ENCODE measurements at regions not wholly inside any gene's neighbourhood (a gene's known extent, or its start where the extent isn't known, plus 50 kb on each side); places are given as distances from the start of the nearest gene placed in this dataset.

GRCh38 chr4:23291139-23291538 lies 598.4 kb downstream of the GBA3 start:
- no peaks in the 10 kb centered on the region for H3K36me3 Mint-ChIP-seq

GRCh38 chr4:23290656-23291055 lies 597.9 kb downstream of the GBA3 start:
- ChIA-PET POLR2A (interaction anchor here (0.6 kb wide), 2 partner anchors 526 to 586 kb away, joined by 8 to 18 read pairs; no protein-coding TSS in a partner anchor), CTCF (no interaction called here)
- no peak overlapping the region for H3K4me3 Mint-ChIP-seq
- no peak overlapping the region for H3K27ac Mint-ChIP-seq
- no peaks in the 10 kb centered on the region for H3K27me3 Mint-ChIP-seq
- WGBS (ENCODE audit: insufficient coverage), result 87% methylated on average over 3 of the region's 3 CpGs
- peaks cover 0 to 3% (median 2%) of the 10 kb centered on the region in 3 donors for H3K9me3 Mint-ChIP-seq
- peaks cover 3 to 4% of the 10 kb centered on the region in 2 experiments for H3K4me1 ChIP-seq (ENCODE audit: control insufficient read depth in 1 of 2, extremely low read depth in 1 of 2, insufficient read depth in 2 of 2, low read length in 2 of 2)
- DNase-seq (no peak), ATAC-seq (replicated peaks in 1 of 4) (no peak)
- no peak overlapping the region for H3K27ac ChIP-seq (ENCODE audit: low read length)
- no peaks in the 10 kb centered on the region for H3K27me3 ChIP-seq (replicated peaks in 1 of 2; ENCODE audit: control insufficient read depth in 2 of 2, extremely low read depth in 1 of 2, insufficient read depth in 2 of 2, low read length in 1 of 2)
- H3K4me3 ChIP-seq (ENCODE audit: control insufficient read depth in 1 of 2, extremely low read depth in 1 of 2, low read length in 1 of 2), result no peak overlapping the region
- H3K36me3 Mint-ChIP-seq, result no peaks in the 10 kb centered on the region
- H3K4me1 Mint-ChIP-seq, result peaks cover 7 to 15% (median 8%) of the 10 kb centered on the region in 3 donors
- no peaks in the 10 kb centered on the region for H3K36me3 ChIP-seq (ENCODE audit: control insufficient read depth in 2 of 2, extremely low read depth in 1 of 2, insufficient read depth in 1 of 2, low read length in 1 of 2)
- no peaks in the 10 kb centered on the region for H3K9me3 ChIP-seq

More at GRCh38 chr4:23291139-23291538, 598.4 kb downstream of the GBA3 start:
- Histone ChIP-seq H3K27ac (ENCODE audit: low read length) (no peak overlapping the region), H3K36me3 (ENCODE audit: control insufficient read depth in 2 of 2, extremely low read depth in 1 of 2, insufficient read depth in 1 of 2, low read length in 1 of 2) (no peaks in the 10 kb centered on the region), H3K9me3 (no peaks in the 10 kb centered on the region), H3K4me3 (ENCODE audit: control insufficient read depth in 1 of 2, extremely low read depth in 1 of 2, low read length in 1 of 2) (no peak overlapping the region), H3K4me1 (ENCODE audit: control insufficient read depth in 1 of 2, extremely low read depth in 1 of 2, insufficient read depth in 2 of 2, low read length in 2 of 2) (peaks cover 3 to 4% of the 10 kb centered on the region in 2 experiments), H3K27me3 (replicated peaks in 1 of 2; ENCODE audit: control insufficient read depth in 2 of 2, extremely low read depth in 1 of 2, insufficient read depth in 2 of 2, low read length in 1 of 2) (no peaks in the 10 kb centered on the region)
- ChIA-PET CTCF (no interaction called here), POLR2A (no interaction called here)
- 100% methylated on average over 1 of the region's 2 CpGs for WGBS (ENCODE audit: insufficient coverage)
- DNase-seq (no peak), ATAC-seq (replicated peaks in 1 of 4) (no peak)
- H3K27me3 Mint-ChIP-seq, result no peaks in the 10 kb centered on the region
- no peak overlapping the region for H3K4me3 Mint-ChIP-seq
- peaks cover 0 to 3% (median 2%) of the 10 kb centered on the region in 3 donors for H3K9me3 Mint-ChIP-seq
- peaks cover 7 to 15% (median 8%) of the 10 kb centered on the region in 3 donors for H3K4me1 Mint-ChIP-seq
- no peak overlapping the region for H3K27ac Mint-ChIP-seq

- H3K4me1 ChIP-seq (ENCODE audit: control insufficient read depth in 1 of 2, extremely low read depth in 1 of 2, insufficient read depth in 2 of 2, low read length in 2 of 2), result no peaks in the 10 kb centered on the region
- CTCF ChIA-PET, result no interaction called here
- no peaks in the 10 kb centered on the region for H3K27me3 ChIP-seq (replicated peaks in 1 of 2; ENCODE audit: control insufficient read depth in 2 of 2, extremely low read depth in 1 of 2, insufficient read depth in 2 of 2, low read length in 1 of 2)
- no peaks in the 10 kb centered on the region for H3K36me3 ChIP-seq (ENCODE audit: control insufficient read depth in 2 of 2, extremely low read depth in 1 of 2, insufficient read depth in 1 of 2, low read length in 1 of 2)
- Mint-ChIP-seq H3K4me1 (no peaks in the 10 kb centered on the region), H3K9me3 (peaks cover 0 to 4% (median 0%) of the 10 kb centered on the region in 3 donors), H3K36me3 (no peaks in the 10 kb centered on the region), H3K27ac (no peak overlapping the region), H3K4me3 (no peak overlapping the region), H3K27me3 (no peaks in the 10 kb centered on the region)
- no peak overlapping the region for H3K4me3 ChIP-seq (ENCODE audit: control insufficient read depth in 1 of 2, extremely low read depth in 1 of 2, low read length in 1 of 2)
- no peaks in the 10 kb centered on the region for H3K9me3 ChIP-seq
- ATAC-seq (replicated peaks in 1 of 4) (no peak), DNase-seq (no peak)
- POLR2A ChIA-PET, result no interaction called here
- no peak overlapping the region for H3K27ac ChIP-seq (ENCODE audit: low read length)
- WGBS (ENCODE audit: insufficient coverage), result no CpG with 5 or more reads among the region's 3 CpGs
Observed at GRCh38 chr4:23279377-23279986, 586.7 kb downstream of the GBA3 start.

GRCh38 chr4:23278845-23279244 lies 586.1 kb downstream of the GBA3 start:
- Histone ChIP-seq H3K27ac (ENCODE audit: low read length) (no peak overlapping the region), H3K27me3 (replicated peaks in 1 of 2; ENCODE audit: control insufficient read depth in 2 of 2, extremely low read depth in 1 of 2, insufficient read depth in 2 of 2, low read length in 1 of 2) (no peaks in the 10 kb centered on the region), H3K4me3 (ENCODE audit: control insufficient read depth in 1 of 2, extremely low read depth in 1 of 2, low read length in 1 of 2) (no peak overlapping the region), H3K36me3 (ENCODE audit: control insufficient read depth in 2 of 2, extremely low read depth in 1 of 2, insufficient read depth in 1 of 2, low read length in 1 of 2) (no peaks in the 10 kb centered on the region), H3K9me3 (no peaks in the 10 kb centered on the region), H3K4me1 (ENCODE audit: control insufficient read depth in 1 of 2, extremely low read depth in 1 of 2, insufficient read depth in 2 of 2, low read length in 2 of 2) (no peaks in the 10 kb centered on the region)
- Mint-ChIP-seq H3K36me3 (no peaks in the 10 kb centered on the region), H3K27ac (no peak overlapping the region), H3K4me1 (no peaks in the 10 kb centered on the region), H3K4me3 (no peak overlapping the region), H3K27me3 (no peaks in the 10 kb centered on the region), H3K9me3 (peaks cover 0 to 4% (median 0%) of the 10 kb centered on the region in 3 donors)
- CTCF ChIA-PET, result no interaction called here
- POLR2A ChIA-PET, result no interaction called here
- WGBS (ENCODE audit: insufficient coverage), result no CpG with 5 or more reads among the region's 2 CpGs
- DNase-seq (no peak), ATAC-seq (replicated peaks in 1 of 4) (no peak)

- Mint-ChIP-seq H3K4me1 (no peaks in the 10 kb centered on the region), H3K36me3 (no peaks in the 10 kb centered on the region), H3K27me3 (no peaks in the 10 kb centered on the region), H3K4me3 (no peak overlapping the region), H3K27ac (no peak overlapping the region), H3K9me3 (peaks cover 0 to 4% (median 0%) of the 10 kb centered on the region in 3 donors)
- ChIA-PET CTCF (no interaction called here), POLR2A (no interaction called here)
- Histone ChIP-seq H3K4me1 (ENCODE audit: control insufficient read depth in 1 of 2, extremely low read depth in 1 of 2, insufficient read depth in 2 of 2, low read length in 2 of 2) (no peaks in the 10 kb centered on the region), H3K27me3 (replicated peaks in 1 of 2; ENCODE audit: control insufficient read depth in 2 of 2, extremely low read depth in 1 of 2, insufficient read depth in 2 of 2, low read length in 1 of 2) (no peaks in the 10 kb centered on the region), H3K4me3 (ENCODE audit: control insufficient read depth in 1 of 2, extremely low read depth in 1 of 2, low read length in 1 of 2) (no peak overlapping the region), H3K27ac (ENCODE audit: low read length) (no peak overlapping the region), H3K9me3 (no peaks in the 10 kb centered on the region), H3K36me3 (ENCODE audit: control insufficient read depth in 2 of 2, extremely low read depth in 1 of 2, insufficient read depth in 1 of 2, low read length in 1 of 2) (no peaks in the 10 kb centered on the region)
- WGBS (ENCODE audit: insufficient coverage), result no CpG with 5 or more reads among the region's 3 CpGs
- DNase-seq (no peak), ATAC-seq (replicated peaks in 1 of 4) (no peak)
Observed at GRCh38 chr4:23276076-23276475, 583.3 kb downstream of the GBA3 start.

GRCh38 chr4:23269566-23269965 lies 576.8 kb downstream of the GBA3 start:
- Mint-ChIP-seq H3K4me1 (no peaks in the 10 kb centered on the region), H3K9me3 (no peaks in the 10 kb centered on the region), H3K27ac (no peak overlapping the region), H3K27me3 (no peaks in the 10 kb centered on the region), H3K4me3 (no peak overlapping the region), H3K36me3 (no peaks in the 10 kb centered on the region)
- Histone ChIP-seq H3K4me3 (ENCODE audit: control insufficient read depth in 1 of 2, extremely low read depth in 1 of 2, low read length in 1 of 2) (no peak overlapping the region), H3K36me3 (ENCODE audit: control insufficient read depth in 2 of 2, extremely low read depth in 1 of 2, insufficient read depth in 1 of 2, low read length in 1 of 2) (no peaks in the 10 kb centered on the region), H3K27me3 (replicated peaks in 1 of 2; ENCODE audit: control insufficient read depth in 2 of 2, extremely low read depth in 1 of 2, insufficient read depth in 2 of 2, low read length in 1 of 2) (no peaks in the 10 kb centered on the region), H3K9me3 (no peaks in the 10 kb centered on the region), H3K27ac (ENCODE audit: low read length) (no peak overlapping the region), H3K4me1 (ENCODE audit: control insufficient read depth in 1 of 2, extremely low read depth in 1 of 2, insufficient read depth in 2 of 2, low read length in 2 of 2) (no peaks in the 10 kb centered on the region)
- no peak for ATAC-seq (replicated peaks in 1 of 4)
- DNase-seq, result no peak
- CTCF ChIA-PET, result no interaction called here
- WGBS (ENCODE audit: insufficient coverage), result no CpG with 5 or more reads among the region's 1 CpG
- POLR2A ChIA-PET, result no interaction called here
